K562 (cell line): ENCODE measurements at regions not wholly inside any gene's neighbourhood (a gene's known extent, or its start where the extent isn't known, plus 50 kb on each side); places are given as distances from the start of the nearest gene placed in this dataset.

ENCODE experiments used
- ATAC-seq: fragments of 200-7000 bp; cut with Tn5 transposase; 3 replicates; pipeline ENCODE4 v1.9.1; 2020; ENCODE audit warnings: moderate library complexity
- BruUV-seq: library from RNA; stranded (reverse); fragments of 400-500 nt; replicated peaks from 2 replicates; lab custom pipeline; 2021; lab: Mats Ljungman, UMichigan
- CTCF ChIA-PET: fragments of 300-600 bp; formaldehyde crosslinking; extraction: SDS; loops from one replicate; lab custom pipeline; 2021; ENCODE audit warnings: low intra/inter-chr PET ratio; lab: Yijun Ruan, JAX
- POLR2A ChIA-PET: fragments of 300-600, 350-650 bp; sonication (Branson Sonifier 250); formaldehyde crosslinking; extraction: SDS; loops from one replicate; lab custom pipeline; 2021; ENCODE audit warnings: antibody characterized with exemption, inconsistent platforms; lab: Yijun Ruan, JAX
- DNase-seq, 4 experiments: peaks; one replicate each; pipeline versions ENCODE4 v3.0.0 to v3.0.0-alpha.2; 2011 to 2018; ENCODE audit warnings: low spot score in 3 of 4, mixed read lengths in 3 of 4; ENCODE audit errors: extremely low read depth in 1 of 4
- FAIRE-seq: peaks from 2 replicates; lab custom pipeline; 2011; peaks lifted over from hg19 to GRCh38; lab: Jason Lieb, UNC
- H2AFZ ChIP-seq: 2 replicates; pipeline ENCODE4 v1.6.0; 2011; ENCODE audit warnings: low read depth, low read length, control low read depth, inconsistent platforms
- H3K27ac ChIP-seq: fragments of 200-600 bp; 3 replicates; pipeline ENCODE4 v1.8.0; 2011; ENCODE audit warnings: low read depth, mild to moderate bottlenecking, control low read depth, inconsistent platforms, low read length, moderate library complexity, mixed read lengths; ENCODE audit errors: extremely low read depth
- H3K27me3 ChIP-seq, 2 experiments: fragments of 300-600 bp in 1 of 2; 2 replicates in 1 of 2; 3 replicates in 1 of 2; pipeline versions ENCODE4 v1.6.0 to v1.8.0; 2011; ENCODE audit warnings: inconsistent platforms in 2 of 2, low read length in 2 of 2, mild to moderate bottlenecking in 1 of 2, mixed read lengths in 1 of 2, moderate library complexity in 1 of 2; ENCODE audit not compliant: control insufficient read depth in 2 of 2, insufficient read depth in 2 of 2
- H3K36me3 ChIP-seq: fragments of 300-600 bp; 3 replicates; pipeline ENCODE4 v1.8.0; 2011; ENCODE audit warnings: mild to moderate bottlenecking, low read length, inconsistent platforms; ENCODE audit not compliant: control insufficient read depth, insufficient read depth
- H3K4me1 ChIP-seq, 2 experiments: fragments of 200-600 bp in 1 of 2; replicated peaks in 1 of 2; 2 replicates in 1 of 2; 3 replicates in 1 of 2; pipeline versions ENCODE4 v1.5.1 to v1.8.0; 2011; ENCODE audit warnings: inconsistent platforms in 2 of 2, low read length in 2 of 2, mild to moderate bottlenecking in 1 of 2, mixed read lengths in 1 of 2, moderate library complexity in 1 of 2; ENCODE audit not compliant: control insufficient read depth in 2 of 2, insufficient read depth in 2 of 2
- H3K4me2 ChIP-seq: 2 replicates; pipeline ENCODE4 v1.6.1; 2011; ENCODE audit warnings: low read length, control low read depth, inconsistent platforms, mixed read lengths; ENCODE audit not compliant: insufficient read depth
- H3K4me3 ChIP-seq: fragments of 200-600 bp; sonication (generic), shearing (Covaris generic); 2 replicates; pipeline ENCODE4 v1.5.1; 2016; ENCODE audit warnings: control low read depth, inconsistent platforms
- H3K79me2 ChIP-seq: fragments of 200-600 bp; 3 replicates; pipeline ENCODE4 v1.8.0; 2011; ENCODE audit warnings: low read length, inconsistent platforms; ENCODE audit not compliant: control insufficient read depth, insufficient read depth
- H3K9ac ChIP-seq, 2 experiments: 2 replicates each; pipeline versions ENCODE4 v1.6.0 to v1.6.1; 2011; ENCODE audit warnings: low read depth in 2 of 2, low read length in 2 of 2, control low read depth in 1 of 2, inconsistent platforms in 1 of 2, mild to moderate bottlenecking in 1 of 2, mixed read lengths in 1 of 2; ENCODE audit not compliant: insufficient read depth in 1 of 2
- H3K9me1 ChIP-seq: one replicate; pipeline ENCODE4 v1.6.0; 2011; ENCODE audit warnings: inconsistent platforms, mild to moderate bottlenecking, low read length, moderate library complexity; ENCODE audit not compliant: control insufficient read depth, insufficient read depth
- H3K9me3 ChIP-seq: replicated peaks from 2 replicates; pipeline ENCODE4 v1.5.1; 2011; ENCODE audit warnings: low read depth, low read length, inconsistent platforms; ENCODE audit not compliant: control insufficient read depth, insufficient read depth
- H4K20me1 ChIP-seq: replicated peaks from 2 replicates; pipeline ENCODE4 v1.6.1; 2011; ENCODE audit warnings: low read length, inconsistent platforms, mixed read lengths; ENCODE audit not compliant: control insufficient read depth, insufficient read depth
- ARID3A ChIP-seq: IDR thresholded peaks from 2 replicates; pipeline ENCODE4 v1.6.1; 2012; ENCODE audit warnings: low read depth, low read length, improper control_type of control experiment, borderline replicate concordance
- ATF7 ChIP-seq: fragments of 450-650 bp; IDR thresholded peaks from 2 replicates; pipeline ENCODE4 v1.7.1; 2014; ENCODE audit warnings: mild to moderate bottlenecking, moderate library complexity
- CHD1 ChIP-seq: fragments of 200-600 bp; sonication (generic); IDR thresholded peaks from one replicate; pipeline ENCODE4 v1.6.1; 2012; ENCODE audit warnings: mild to moderate bottlenecking, moderate library complexity, low read length, inconsistent platforms
- ETS2 ChIP-seq: IDR thresholded peaks from 2 replicates; pipeline ENCODE4 v1.6.1; 2016; ENCODE audit warnings: borderline replicate concordance, missing genetic modification characterization, mild to moderate bottlenecking, moderate library complexity, missing compliant biosample characterization; ENCODE audit not compliant: poor library complexity, severe bottlenecking
- HBP1 ChIP-seq: fragments of 450-650 bp; formaldehyde crosslinking; IDR thresholded peaks from 2 replicates; pipeline ENCODE4 v1.4.0; 2022; ENCODE audit warnings: missing genetic modification characterization
- LARP7 ChIP-seq: fragments of 450-650 bp; IDR thresholded peaks from 2 replicates; pipeline ENCODE4 v1.6.1; 2016
- TARDBP ChIP-seq: fragments of 450-650 bp; IDR thresholded peaks from 2 replicates; pipeline ENCODE4 v1.6.1; 2016
- ZBTB12 ChIP-seq: fragments of 250-450 bp; sonication (Bioruptor Pico); IDR thresholded peaks from 2 replicates; pipeline ENCODE4 v1.4.0; 2020
- ZBTB49 ChIP-seq: sonication (generic); formaldehyde crosslinking; IDR thresholded peaks from 2 replicates; pipeline ENCODE4 v1.8.0; 2022; ENCODE audit warnings: missing genetic modification reagents, mild to moderate bottlenecking, borderline replicate concordance
- ZBTB8A ChIP-seq: fragments of 450-650 bp; IDR thresholded peaks from 2 replicates; pipeline ENCODE4 v1.6.1; 2018; ENCODE audit warnings: mild to moderate bottlenecking, moderate library complexity; ENCODE audit not compliant: partially characterized antibody
- ZNF239 ChIP-seq: fragments of 250-450 bp; sonication (Bioruptor Pico); IDR thresholded peaks from 2 replicates; pipeline ENCODE4 v1.4.0; 2020; ENCODE audit warnings: mild to moderate bottlenecking
- ZNF24 ChIP-seq: fragments of 450-650 bp; IDR thresholded peaks from 2 replicates; pipeline ENCODE4 v1.6.1; 2016
- ZNF347 ChIP-seq: fragments of 450-650 bp; formaldehyde crosslinking; IDR thresholded peaks from 2 replicates; pipeline ENCODE4 v1.4.0; 2020; ENCODE audit warnings: low read depth, mild to moderate bottlenecking, moderate library complexity
- ZNF445 ChIP-seq: fragments of 250-450 bp; sonication (Bioruptor Pico); IDR thresholded peaks from 2 replicates; pipeline ENCODE4 v1.4.0; 2020; ENCODE audit warnings: low read depth, mild to moderate bottlenecking, moderate library complexity
- WGBS: fragments of 100-300 bp; shearing (Covaris generic); methylation state at CpG from one replicate; pipeline ENCODE4 v1.1.6; 2016; ENCODE audit warnings: low coverage, mixed read lengths; ENCODE audit not compliant: insufficient coverage; ENCODE audit errors: missing lambda C conversion rate; 5-methylcytosine and 5-hydroxymethylcytosine counted together
- in situ Hi-C: fragments of 300-500 bp; cut with MboI; formaldehyde crosslinking; loops from 4 replicates; pipeline ENCODE4 v1.15.0; 2018; ENCODE audit warnings: inconsistent platforms, mixed read lengths
- intact Hi-C: fragments of 100-400 bp; cut with micrococcal nuclease; formaldehyde crosslinking; loops from 2 replicates; pipeline ENCODE4 v1.14.2; 2022

GRCh38 chr11:119580081-119580480, 148.9 kb downstream of the NECTIN1 start:
- Histone ChIP-seq H3K36me3 (no peaks in the 10 kb centered on the region), H3K9me3 (no peaks in the 10 kb centered on the region; the same call in 1 of the 2 replicates), H3K4me1 (peaks cover 5 to 12% of the 10 kb centered on the region in 2 experiments), H3K9ac (no peak overlapping the region), H3K4me3 (no peak overlapping the region), H4K20me1 (no peaks in the 10 kb centered on the region; the same call in 1 of the 2 replicates), H3K79me2 (no peaks in the 10 kb centered on the region), H3K9me1 (no peaks in the 10 kb centered on the region), H2AFZ (no peak overlapping the region), H3K27ac (no peak overlapping the region), H3K27me3 (peaks cover 6 to 33% of the 10 kb centered on the region in 2 experiments; a peak in 4 of 5 replicates), H3K4me2 (no peak overlapping the region)
- DNase-seq = no peak
- ATAC-seq = no peak
- TF ChIP-seq ZNF239 (no peak), ARID3A (no peak), TARDBP (no peak), HBP1 (CRISPR knock-in tag) (no peak), ZBTB8A (no peak), ZBTB49 (CRISPR knock-in tag) (no peak), ZNF24 (no peak), ZNF445 (CRISPR knock-in tag) (no peak), ETS2 (tag) (no peak), ZNF347 (CRISPR knock-in tag) (no peak), ZBTB12 (CRISPR knock-in tag) (no peak), CHD1 (no peak), LARP7 (no peak), ATF7 (no peak)
- ChIA-PET POLR2A (no interaction called here), CTCF (no interaction called here)
- WGBS = 12% methylated on average over 3 of the region's 3 CpGs
- intact Hi-C loops (no loop called here), in situ Hi-C loops (no loop called here)
- no TSS peak for BruUV-seq
- no peak for FAIRE-seq
